Right lobe of liver (tissue), 4 donors: ENCODE measurements at regions not wholly inside any gene's neighbourhood (a gene's known extent, or its start where the extent isn't known, plus 50 kb on each side); places are given as distances from the start of the nearest gene placed in this dataset.

Experiments
- POLR2A ChIP-seq: fragments of 450-650 bp; IDR thresholded peaks from one replicate; pipeline ENCODE4 v1.6.1; 2017; ENCODE audit warnings: antibody characterized with exemption, mild to moderate bottlenecking
- TF ChIP-seq, protein P1 (sequence below), 4 donors: fragments of 200-600 bp in 3 of 4; fragments of 450-650 bp in 1 of 4; IDR thresholded peaks; one replicate each; pipeline versions ENCODE4 v1.5.1 to v1.8.0; 2016 to 2022; ENCODE audit warnings: antibody characterized with exemption in 4 of 4, mild to moderate bottlenecking in 2 of 4
- donor health status: DM: no; HTN: no; CAD: no.
- donor health status: DM: no; HTN: no; CAD: no.
- donor health status: DM: no; HTN: yes; CAD: no.

GRCh38 chr22:48247829-48248228, 1485.4 kb downstream of the TBC1D22A start:
- TF ChIP-seq, protein P1, sequence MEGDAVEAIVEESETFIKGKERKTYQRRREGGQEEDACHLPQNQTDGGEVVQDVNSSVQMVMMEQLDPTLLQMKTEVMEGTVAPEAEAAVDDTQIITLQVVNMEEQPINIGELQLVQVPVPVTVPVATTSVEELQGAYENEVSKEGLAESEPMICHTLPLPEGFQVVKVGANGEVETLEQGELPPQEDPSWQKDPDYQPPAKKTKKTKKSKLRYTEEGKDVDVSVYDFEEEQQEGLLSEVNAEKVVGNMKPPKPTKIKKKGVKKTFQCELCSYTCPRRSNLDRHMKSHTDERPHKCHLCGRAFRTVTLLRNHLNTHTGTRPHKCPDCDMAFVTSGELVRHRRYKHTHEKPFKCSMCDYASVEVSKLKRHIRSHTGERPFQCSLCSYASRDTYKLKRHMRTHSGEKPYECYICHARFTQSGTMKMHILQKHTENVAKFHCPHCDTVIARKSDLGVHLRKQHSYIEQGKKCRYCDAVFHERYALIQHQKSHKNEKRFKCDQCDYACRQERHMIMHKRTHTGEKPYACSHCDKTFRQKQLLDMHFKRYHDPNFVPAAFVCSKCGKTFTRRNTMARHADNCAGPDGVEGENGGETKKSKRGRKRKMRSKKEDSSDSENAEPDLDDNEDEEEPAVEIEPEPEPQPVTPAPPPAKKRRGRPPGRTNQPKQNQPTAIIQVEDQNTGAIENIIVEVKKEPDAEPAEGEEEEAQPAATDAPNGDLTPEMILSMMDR (IDR thresholded peaks at IDR 0.05), result no peak
- TF ChIP-seq POLR2A, result no peak
